Stimulated activated CD8-positive, alpha-beta memory T cell treated with anti-CD3 and anti-CD28 coated beads, Interleukin-7, amount 100 ng/mL, for 48 hours (primary cell): ENCODE measurements at regions not wholly inside any gene's neighbourhood (a gene's known extent, or its start where the extent isn't known, plus 50 kb on each side); places are given as distances from the start of the nearest gene placed in this dataset.
"Not testable (repeated sequence)": the region's sequence is repeated elsewhere in the genome, so short reads cannot be mapped to it uniquely, and the experiment has no call there.

Source experiments
- DNase-seq, 2 donors: peaks; one replicate each; pipeline ENCODE4 v3.0.0-alpha.2; 2020; ENCODE audit warnings: low read depth in 1 of 2; ENCODE audit errors: extremely low read depth in 1 of 2

DNA sequence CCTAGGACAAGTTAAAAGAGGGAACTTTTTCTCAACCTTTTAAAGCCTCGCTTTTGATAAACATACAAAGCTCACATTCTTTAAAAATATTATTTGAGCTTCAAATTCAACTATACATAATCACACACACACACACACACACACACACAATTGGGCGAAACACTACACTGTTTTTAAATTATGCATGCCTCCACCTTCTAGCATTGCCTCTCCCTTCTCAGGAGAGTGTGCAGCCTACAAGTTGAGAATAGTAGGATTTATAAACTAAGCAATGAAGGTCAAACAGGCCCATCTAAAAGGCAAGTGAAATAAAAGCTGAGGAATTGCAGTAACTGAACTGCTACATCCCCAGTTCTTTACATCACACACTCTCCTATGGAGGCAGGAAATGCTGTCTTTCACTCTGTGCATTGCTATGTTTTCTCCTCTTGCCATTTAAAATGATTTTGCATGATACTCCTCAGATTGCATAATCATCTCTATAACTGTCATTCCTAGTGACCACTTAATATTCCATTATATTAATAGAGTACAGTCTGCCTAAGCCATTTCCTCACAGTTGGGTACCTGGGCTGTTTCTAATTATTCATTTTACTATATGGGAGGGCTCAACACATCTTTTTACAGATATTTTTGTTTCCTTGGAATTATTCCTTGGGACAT lies 92.5 kb upstream of the KCNE2 start:
- DNase-seq, result no peak

DNA sequence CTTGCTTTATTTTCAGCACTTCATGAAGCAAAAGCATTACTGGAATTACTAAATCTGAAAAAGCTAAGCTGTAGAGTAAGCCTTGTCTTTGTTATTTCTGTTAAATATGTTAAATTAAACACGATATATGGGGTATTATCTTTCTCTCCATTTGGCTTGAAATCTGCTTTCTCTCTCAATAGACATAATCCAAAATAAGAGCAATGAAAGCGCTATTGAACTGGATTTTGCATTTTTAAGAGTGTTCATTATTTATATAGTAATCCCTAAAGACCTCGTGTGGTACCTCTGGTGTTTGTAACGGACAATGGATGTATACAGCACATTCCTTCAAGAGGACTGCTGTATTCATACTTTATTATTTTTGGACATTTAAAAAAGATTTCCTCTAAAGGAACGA lies 91.5 kb upstream of the KCNE2 start:
- no peak for DNase-seq

GRCh38 chr21:34274001-34274400 lies 89.8 kb upstream of the KCNE2 start:
- DNase-seq, result no peak

DNA sequence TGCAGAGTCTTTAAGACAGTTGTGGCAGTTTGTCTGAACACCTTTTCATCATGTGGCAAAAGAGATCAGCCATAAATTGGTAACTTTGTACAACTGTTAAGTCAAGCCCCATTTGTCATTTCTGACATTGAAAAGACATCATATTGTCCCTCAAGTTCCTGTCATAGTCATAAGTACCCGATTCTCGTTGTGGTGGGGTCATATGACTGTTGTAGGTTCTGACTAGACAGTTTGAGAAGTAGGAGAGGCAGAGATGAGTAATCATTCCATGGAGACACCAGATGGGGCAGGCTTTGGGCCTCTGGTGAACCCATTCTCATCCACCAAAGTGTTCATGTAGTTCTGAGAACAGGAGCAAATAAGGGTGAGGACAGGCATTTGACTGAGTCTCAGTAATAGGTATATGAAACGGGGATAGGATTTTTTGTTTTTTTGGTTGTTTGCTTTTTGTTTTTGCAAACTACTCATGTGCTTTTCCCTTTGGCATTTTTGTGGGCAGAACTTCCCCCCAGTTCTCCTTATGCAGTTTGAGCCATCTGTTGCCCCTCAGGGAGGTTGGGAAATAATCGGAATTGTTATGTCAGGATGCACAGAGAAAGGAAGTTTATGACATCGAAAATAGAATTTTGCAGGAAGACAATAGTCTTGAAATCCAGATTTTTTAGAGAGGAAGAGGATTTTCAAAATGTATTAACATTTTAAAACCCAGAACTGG lies 86.9 kb upstream of the KCNE2 start:
- peak; percentile 18 to 55 for DNase-seq

DNA sequence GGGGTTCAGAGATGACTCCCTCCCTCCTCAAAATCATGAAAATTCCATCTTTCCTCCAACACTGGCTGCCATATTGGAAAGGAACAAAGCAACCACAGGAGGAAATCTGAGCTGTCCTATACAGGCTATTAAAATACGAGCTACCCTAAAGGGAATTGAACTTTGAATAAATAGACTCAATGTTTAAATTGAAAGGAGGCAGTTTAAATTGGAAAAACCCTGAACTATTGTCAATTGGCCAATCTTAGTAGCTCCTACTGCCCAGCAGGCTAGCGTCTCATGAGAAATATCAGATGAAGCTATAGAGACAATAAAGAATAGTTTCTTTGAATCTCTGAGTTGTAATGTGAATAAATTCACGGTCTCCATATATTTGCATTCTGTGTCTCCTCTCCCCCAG lies 85.4 kb upstream of the KCNE2 start:
- DNase-seq, result no peak

- no peak for DNase-seq
Observed at GRCh38 chr21:34279285-34279684, 84.5 kb upstream of the KCNE2 start.

- DNase-seq, result no peak
Observed at GRCh38 chr21:34279883-34280282, 83.9 kb upstream of the KCNE2 start.

DNA sequence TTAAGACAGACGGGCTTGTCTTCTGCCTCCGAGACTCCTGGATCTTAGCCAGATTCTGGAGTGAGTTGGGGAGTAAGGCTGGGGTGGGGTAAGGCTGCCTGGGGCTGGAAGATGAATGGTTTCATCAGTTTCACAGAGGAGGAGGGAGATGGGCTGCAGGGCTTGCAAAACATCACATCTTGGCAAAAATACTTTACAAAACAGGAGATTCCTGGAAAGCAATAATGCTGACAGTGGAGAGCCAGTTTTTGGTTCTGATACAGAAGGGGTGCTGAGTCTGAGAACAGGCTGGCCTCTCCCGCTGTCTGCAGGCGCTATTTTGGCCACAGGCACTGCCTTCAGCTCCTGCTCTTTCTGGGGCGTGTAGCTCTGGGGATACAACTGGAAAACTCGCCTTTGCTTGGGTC lies 83.4 kb upstream of the KCNE2 start:
- no peak for DNase-seq

DNA sequence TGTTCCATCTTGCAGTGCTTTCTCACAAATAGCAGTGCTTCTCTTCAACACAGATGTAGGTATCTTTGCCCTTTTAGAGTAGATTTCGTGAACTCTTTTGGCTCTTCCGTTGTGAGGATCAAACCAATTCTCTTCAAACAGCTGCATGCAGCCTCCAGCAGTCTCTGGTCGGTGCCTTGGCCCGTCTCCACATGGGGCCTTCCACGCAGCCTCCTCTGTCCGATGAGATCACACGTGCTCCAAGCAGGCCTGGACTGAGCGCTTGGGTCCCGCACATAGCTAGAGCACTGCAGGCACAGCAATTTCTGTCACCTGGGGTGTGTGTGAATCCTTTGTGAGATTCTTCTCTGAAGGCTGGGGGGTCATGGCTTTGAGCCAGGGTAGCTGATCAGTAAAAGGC lies 82.8 kb upstream of the KCNE2 start:
- DNase-seq, result no peak

DNA sequence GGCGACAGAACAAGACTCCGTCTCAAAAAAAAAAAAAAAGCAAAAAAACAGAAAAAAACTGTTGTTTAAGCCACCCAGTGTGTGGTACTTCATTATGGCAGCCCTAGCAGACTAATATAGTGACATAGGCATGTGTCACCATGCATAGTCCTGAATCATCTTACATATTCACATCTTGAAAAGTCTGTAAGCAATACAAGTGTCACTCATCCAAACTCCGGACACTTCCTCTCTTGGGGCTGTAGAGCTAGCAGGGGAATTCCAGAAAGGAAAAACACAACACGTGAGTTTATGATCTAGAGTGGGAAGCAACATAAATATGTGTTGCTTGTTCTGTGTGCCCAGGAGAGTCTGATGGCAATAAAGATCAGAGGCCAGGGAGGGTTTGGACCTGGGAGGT lies 81.6 kb upstream of the KCNE2 start:
- DNase-seq, result no peak

DNA sequence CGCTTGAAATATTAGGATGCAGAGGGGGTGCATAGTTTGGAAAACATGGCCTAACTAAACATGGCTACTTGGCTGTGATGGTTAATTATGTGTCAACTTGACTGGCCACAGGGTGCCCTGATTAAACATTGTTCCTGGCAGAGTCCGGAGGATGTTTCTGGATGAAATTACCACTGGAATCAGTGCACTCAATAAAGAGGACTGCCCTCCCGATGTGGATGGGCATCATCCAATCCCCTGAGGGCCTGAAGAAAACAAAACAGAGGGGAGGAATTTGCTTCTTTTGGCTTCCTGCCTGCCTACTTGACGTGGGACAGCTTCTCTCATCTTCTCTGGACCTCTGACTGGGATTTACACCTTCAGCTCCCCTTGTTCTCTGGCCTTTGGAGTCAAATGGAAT lies 79.1 kb upstream of the KCNE2 start:
- DNase-seq, result no peak

GRCh38 chr21:34288042-34288441 lies 75.8 kb upstream of the KCNE2 start:
- not testable (repeated sequence) for DNase-seq

GRCh38 chr21:34289856-34290255 lies 74.0 kb upstream of the KCNE2 start:
- no peak for DNase-seq

DNA sequence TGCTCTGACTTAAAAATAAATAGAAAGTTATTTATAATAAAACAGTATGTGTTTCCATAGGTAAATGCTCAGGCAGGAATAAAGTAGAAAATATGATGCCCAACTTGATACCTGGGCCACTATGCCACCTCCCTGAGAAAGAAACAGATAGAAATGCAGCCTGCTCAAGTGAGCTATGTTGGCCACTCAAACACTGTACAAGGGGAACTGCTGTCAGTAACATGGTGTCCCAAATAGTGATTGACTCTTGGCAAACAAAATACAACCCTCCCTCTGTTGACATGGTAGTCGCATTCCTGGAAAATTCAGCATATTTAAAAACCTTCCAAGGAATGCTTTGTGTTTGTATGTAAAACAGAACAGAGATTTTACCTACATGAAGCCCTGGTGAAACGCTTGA lies 66.9 kb upstream of the KCNE2 start:
- no peak for DNase-seq

DNA sequence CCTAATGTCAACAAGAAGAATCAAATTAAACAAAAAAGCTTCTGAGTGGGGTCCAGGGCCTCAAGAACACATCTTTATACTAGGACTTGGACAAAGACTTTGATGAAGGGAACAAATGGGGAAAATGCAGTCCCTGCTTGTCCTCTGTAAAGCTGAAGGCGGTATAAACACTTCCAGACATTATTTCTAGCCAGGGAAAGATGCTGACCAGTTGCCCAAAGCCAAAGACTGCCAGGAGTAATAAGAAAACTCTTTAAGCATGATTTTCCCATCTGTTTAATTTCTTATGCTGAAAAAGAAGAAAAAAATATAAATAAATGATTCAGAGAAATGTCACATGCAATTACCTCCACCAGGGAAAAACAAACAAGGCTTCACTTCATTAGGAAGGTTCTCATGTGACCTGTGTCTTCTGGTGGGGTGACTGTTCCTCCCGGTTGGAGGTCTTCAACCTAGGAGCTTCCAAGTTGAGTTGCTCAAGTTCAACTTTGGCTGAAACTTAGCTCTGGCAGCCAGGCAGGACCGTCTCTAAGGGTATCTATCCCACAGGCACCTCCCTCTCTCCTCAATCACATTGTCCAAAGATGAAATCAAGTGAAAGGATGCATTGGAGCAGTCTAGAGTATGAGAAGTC lies 65.2 kb upstream of the KCNE2 start:
- DNase-seq, result no peak

DNA sequence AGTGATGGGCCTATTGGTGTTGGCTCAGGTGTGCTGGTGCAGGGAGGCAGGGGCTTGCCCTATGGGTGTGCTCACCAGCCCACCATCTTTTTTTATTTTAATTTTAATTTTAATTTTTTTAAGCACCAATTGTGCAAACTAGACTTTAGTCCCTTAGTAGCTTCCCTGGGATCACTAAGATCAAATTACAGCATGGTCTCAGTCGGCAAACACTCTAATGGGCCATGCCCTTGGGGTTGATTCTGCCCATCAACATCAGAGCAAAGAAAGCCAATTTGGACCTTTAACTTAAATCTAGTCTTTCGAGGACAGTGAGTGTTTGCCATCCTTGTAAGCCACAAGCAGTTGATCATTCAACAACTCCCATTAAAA lies 64.7 kb upstream of the KCNE2 start:
- no peak for DNase-seq

DNA sequence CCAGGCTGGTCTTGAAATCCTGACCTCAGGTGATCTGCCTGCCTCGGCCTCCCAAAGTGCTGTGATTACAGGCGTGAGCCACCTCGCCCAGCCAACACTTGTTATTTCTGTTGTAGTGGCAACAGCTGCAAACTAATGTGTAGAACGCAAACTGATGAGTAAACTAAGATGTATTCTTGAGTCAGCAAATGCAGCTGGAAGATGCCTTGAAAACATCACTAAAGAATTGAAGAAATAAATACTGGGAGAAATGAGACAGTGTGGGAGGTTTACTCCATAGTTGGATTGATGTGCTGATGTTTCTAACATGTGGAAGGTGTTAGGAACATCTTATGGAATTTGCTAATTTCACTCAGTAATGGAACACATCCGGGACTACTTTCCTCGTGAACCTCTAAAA lies 61.3 kb upstream of the KCNE2 start:
- DNase-seq, result no peak

GRCh38 chr21:34305605-34306604 lies 57.9 kb upstream of the KCNE2 start:
- no peak for DNase-seq

DNA sequence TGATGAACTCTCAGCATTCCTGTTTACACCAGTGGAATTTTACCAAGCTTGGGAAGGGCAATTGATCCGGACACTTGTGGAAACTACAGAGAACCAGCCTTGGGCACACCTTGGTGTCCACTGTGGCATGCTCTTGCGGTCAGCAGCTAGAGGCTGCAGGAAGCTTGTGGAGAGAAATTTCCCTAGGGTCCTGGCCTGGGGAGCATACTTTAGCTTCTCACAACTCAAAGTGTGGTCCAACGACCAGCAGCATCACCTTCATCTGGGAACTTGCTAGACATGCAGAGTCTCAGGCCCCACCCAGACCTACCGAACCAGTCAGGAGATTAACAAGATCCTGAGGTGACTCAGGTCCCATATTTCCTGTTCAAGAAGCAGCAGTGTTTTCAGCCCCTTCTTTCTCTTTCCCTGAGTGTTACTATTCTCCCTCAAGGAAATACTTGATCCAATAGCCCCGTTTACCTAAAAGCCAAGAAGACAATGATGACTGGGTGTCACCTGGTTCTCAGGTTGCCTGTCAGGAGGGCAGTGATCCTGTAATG lies 55.7 kb upstream of the KCNE2 start:
- DNase-seq, result no peak

GRCh38 chr21:34311561-34312330 lies 52.1 kb upstream of the KCNE2 start:
- DNase-seq, result no peak
